PC-9 (cell line): ENCODE measurements at regions not wholly inside any gene's neighbourhood (a gene's known extent, or its start where the extent isn't known, plus 50 kb on each side); places are given as distances from the start of the nearest gene placed in this dataset.

Experiments used
- BruUV-seq: library from RNA; stranded (reverse); fragments of 400-500 nt; replicated peaks from 2 replicates; lab custom pipeline; 2021; lab: Mats Ljungman, UMichigan
- CTCF ChIA-PET: fragments of 300-600 bp; sonication (Branson Sonifier 250); formaldehyde crosslinking; loops from one replicate; lab custom pipeline; 2022; ENCODE audit warnings: antibody characterized with exemption; lab: Charles Lee
- POLR2A ChIA-PET: fragments of 300-600 bp; sonication (Branson Sonifier 250); formaldehyde crosslinking; loops from one replicate; lab custom pipeline; 2022; ENCODE audit warnings: antibody characterized with exemption; ENCODE audit not compliant: unreplicated experiment; lab: Charles Lee
- DNase-seq, 2 experiments: peaks; one replicate each; pipeline versions ENCODE4 v3.0.0 to v3.0.0-alpha.2; 2015 to 2022; ENCODE audit warnings: mixed read lengths in 1 of 2
- H2AFZ ChIP-seq: fragments of 200-600 bp; sonication (generic); 2 replicates; pipeline ENCODE4 v1.8.1; 2017; ENCODE audit warnings: antibody characterized with exemption
- H3F3A ChIP-seq: fragments of 200-600 bp; sonication (generic); 2 replicates; pipeline ENCODE4 v1.8.1; 2017; ENCODE audit warnings: antibody characterized with exemption, mild to moderate bottlenecking, low read depth; ENCODE audit not compliant: insufficient read depth
- H3K27ac ChIP-seq: fragments of 200-600 bp; sonication (generic); 2 replicates; pipeline ENCODE4 v1.6.1; 2016; ENCODE audit warnings: mixed run types
- H3K27me3 ChIP-seq: fragments of 200-600 bp; sonication (generic); 2 replicates; pipeline ENCODE4 v1.6.1; 2016; ENCODE audit warnings: low read depth, mixed run types; ENCODE audit not compliant: insufficient read depth
- H3K36me3 ChIP-seq: fragments of 200-600 bp; sonication (generic); 2 replicates; pipeline ENCODE4 v1.6.1; 2016; ENCODE audit warnings: low read depth, mixed run types
- H3K4me1 ChIP-seq: fragments of 200-600 bp; sonication (generic); replicated peaks from 2 replicates; pipeline ENCODE4 v1.6.1; 2016; ENCODE audit warnings: mixed run types; ENCODE audit not compliant: insufficient read depth
- H3K4me2 ChIP-seq: fragments of 200-600 bp; sonication (generic); 2 replicates; pipeline ENCODE4 v1.6.1; 2017; ENCODE audit warnings: mixed run types
- H3K4me3 ChIP-seq: fragments of 200-600 bp; sonication (generic); 2 replicates; pipeline ENCODE4 v1.6.1; 2016; ENCODE audit warnings: mixed run types
- H3K79me2 ChIP-seq: fragments of 200-600 bp; sonication (generic); 2 replicates; pipeline ENCODE4 v1.6.1; 2017; ENCODE audit warnings: low read depth, mixed run types
- H3K9me2 ChIP-seq: fragments of 200-600 bp; sonication (generic); 2 replicates; pipeline ENCODE4 v1.8.1; 2017; ENCODE audit warnings: mild to moderate bottlenecking; ENCODE audit not compliant: insufficient read depth
- H3K9me3 ChIP-seq: fragments of 200-600 bp; sonication (generic); 2 replicates; pipeline ENCODE4 v1.8.1; 2016; ENCODE audit warnings: low read depth; ENCODE audit not compliant: insufficient read depth
- H4K20me1 ChIP-seq: fragments of 200-600 bp; sonication (generic); 2 replicates; pipeline ENCODE4 v1.8.1; 2017; ENCODE audit not compliant: insufficient read depth
- EZH2 ChIP-seq: fragments of 200-600 bp; sonication (generic); IDR thresholded peaks from 2 replicates; pipeline ENCODE4 v1.8.0; 2017; ENCODE audit warnings: antibody characterized with exemption, low read depth
- intact Hi-C: fragments of 100-400 bp; cut with micrococcal nuclease; formaldehyde crosslinking; loops from one replicate; pipeline ENCODE4 v1.10.0; 2022; ENCODE audit not compliant: unreplicated experiment
- TF ChIP-seq, protein P1 (sequence below): fragments of 200-600 bp; sonication (generic); conservative IDR thresholded peaks from 2 replicates; pipeline ENCODE4 v1.6.1; 2017; ENCODE audit warnings: mixed run types, antibody characterized with exemption, mild to moderate bottlenecking, moderate library complexity

DNA sequence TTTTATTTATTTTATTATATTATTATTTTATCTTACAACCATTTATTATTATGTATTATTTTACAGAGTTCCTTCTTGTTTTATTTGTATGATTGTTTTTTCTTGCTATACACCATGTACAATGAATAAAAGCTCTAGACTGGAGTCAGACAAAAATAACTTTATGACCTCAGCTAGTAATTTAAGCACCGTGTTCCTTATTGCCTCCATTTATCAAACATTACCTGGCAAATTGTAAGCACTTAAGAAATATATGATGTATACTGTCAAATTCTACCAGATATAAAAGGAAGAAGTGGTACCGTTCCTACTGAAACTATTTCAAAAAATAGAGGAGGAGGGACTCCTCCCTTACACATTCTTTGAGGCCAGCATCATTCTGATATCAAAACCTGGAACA is 326.9 kb upstream of the NECTIN3 start:
- TF ChIP-seq, protein P1, sequence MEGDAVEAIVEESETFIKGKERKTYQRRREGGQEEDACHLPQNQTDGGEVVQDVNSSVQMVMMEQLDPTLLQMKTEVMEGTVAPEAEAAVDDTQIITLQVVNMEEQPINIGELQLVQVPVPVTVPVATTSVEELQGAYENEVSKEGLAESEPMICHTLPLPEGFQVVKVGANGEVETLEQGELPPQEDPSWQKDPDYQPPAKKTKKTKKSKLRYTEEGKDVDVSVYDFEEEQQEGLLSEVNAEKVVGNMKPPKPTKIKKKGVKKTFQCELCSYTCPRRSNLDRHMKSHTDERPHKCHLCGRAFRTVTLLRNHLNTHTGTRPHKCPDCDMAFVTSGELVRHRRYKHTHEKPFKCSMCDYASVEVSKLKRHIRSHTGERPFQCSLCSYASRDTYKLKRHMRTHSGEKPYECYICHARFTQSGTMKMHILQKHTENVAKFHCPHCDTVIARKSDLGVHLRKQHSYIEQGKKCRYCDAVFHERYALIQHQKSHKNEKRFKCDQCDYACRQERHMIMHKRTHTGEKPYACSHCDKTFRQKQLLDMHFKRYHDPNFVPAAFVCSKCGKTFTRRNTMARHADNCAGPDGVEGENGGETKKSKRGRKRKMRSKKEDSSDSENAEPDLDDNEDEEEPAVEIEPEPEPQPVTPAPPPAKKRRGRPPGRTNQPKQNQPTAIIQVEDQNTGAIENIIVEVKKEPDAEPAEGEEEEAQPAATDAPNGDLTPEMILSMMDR: no peak
- no peak for TF ChIP-seq EZH2
- intact Hi-C loops: no loop called here
- Histone ChIP-seq H3K27me3 (no peaks in the 10 kb centered on the region), H3K9me3 (0 out of 2 replicates have a peak, but pooled peaks cover 6% of the 10 kb centered on the region), H3F3A (no peaks in the 10 kb centered on the region), H3K36me3 (no peaks in the 10 kb centered on the region), H3K27ac (no peak overlapping the region), H4K20me1 (no peaks in the 10 kb centered on the region), H2AFZ (no peak overlapping the region), H3K4me1 (no peaks in the 10 kb centered on the region), H3K79me2 (no peaks in the 10 kb centered on the region), H3K4me2 (no peak overlapping the region), H3K4me3 (no peak overlapping the region), H3K9me2 (no peaks in the 10 kb centered on the region)
- POLR2A ChIA-PET: no interaction called here
- DNase-seq: no peak
- CTCF ChIA-PET: no interaction called here
- no TSS peak for BruUV-seq

DNA sequence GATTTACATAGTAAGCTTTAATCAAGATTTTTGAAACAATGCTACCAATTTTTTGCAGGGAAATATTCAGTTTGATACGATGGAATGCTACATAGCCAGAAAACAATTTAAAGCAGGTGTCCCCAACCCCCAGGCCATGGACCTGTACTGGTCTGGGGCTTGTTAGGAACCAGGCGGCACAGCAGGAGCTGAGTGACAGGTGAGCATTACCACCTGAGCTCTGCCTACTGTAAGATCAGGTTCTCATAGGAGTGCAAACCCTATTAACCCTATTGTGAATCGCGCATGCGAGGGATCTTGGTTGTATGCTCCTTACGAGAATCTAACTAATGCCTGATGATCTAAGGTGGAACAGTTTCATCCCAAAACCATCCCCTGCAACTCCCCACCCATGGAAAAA is 322.6 kb upstream of the NECTIN3 start:
- 0 out of 2 replicates have a peak, but pooled peaks cover 6% of the 10 kb centered on the region for H3K9me3 ChIP-seq

DNA sequence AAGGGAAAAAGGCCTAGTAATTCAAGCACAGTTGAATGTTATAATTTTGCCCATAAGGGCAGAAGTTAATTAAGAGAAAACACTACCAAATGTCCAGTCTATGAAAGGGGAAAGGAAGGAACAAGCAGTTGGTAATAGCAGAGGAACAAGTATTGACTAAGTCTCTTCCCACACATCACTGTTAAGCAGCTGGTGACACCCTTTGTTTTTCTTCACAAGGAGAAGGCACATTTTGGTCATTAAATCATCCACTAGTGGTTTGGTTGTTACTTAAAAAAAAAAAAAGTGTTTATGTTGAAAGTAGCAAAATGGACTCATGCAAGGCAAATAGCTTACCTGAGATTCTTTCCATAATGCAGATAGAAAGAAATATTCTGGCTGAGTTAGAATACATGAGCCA is 321.4 kb upstream of the NECTIN3 start:
- Histone ChIP-seq H3K4me2 (no peak overlapping the region), H3K36me3 (no peaks in the 10 kb centered on the region), H3K4me3 (no peak overlapping the region), H4K20me1 (no peaks in the 10 kb centered on the region), H2AFZ (no peak overlapping the region), H3K27me3 (no peaks in the 10 kb centered on the region), H3K4me1 (no peaks in the 10 kb centered on the region), H3K9me2 (no peaks in the 10 kb centered on the region), H3K9me3 (0 out of 2 replicates have a peak, but pooled peaks cover 6% of the 10 kb centered on the region), H3F3A (no peaks in the 10 kb centered on the region), H3K79me2 (no peaks in the 10 kb centered on the region), H3K27ac (no peak overlapping the region)
- ChIA-PET CTCF (no interaction called here), POLR2A (no interaction called here)
- no peak for DNase-seq
- TF ChIP-seq, protein P1: no peak
- TF ChIP-seq EZH2: no peak
- intact Hi-C loops: no loop called here
- no TSS peak for BruUV-seq

More for the DNA sequence above, 322.6 kb upstream of the NECTIN3 start:
- H3K27ac ChIP-seq: no peak overlapping the region
- BruUV-seq: no TSS peak
- H3K4me2 ChIP-seq: no peak overlapping the region
- H3K27me3 ChIP-seq: no peaks in the 10 kb centered on the region
- no peak for TF ChIP-seq EZH2
- TF ChIP-seq, protein P1: no peak
- H3K79me2 ChIP-seq: no peaks in the 10 kb centered on the region
- H3K4me1 ChIP-seq: no peaks in the 10 kb centered on the region
- no peak overlapping the region for H3K4me3 ChIP-seq
- no peak overlapping the region for H2AFZ ChIP-seq
- ChIA-PET POLR2A (no interaction called here), CTCF (no interaction called here)
- no peaks in the 10 kb centered on the region for H3F3A ChIP-seq
- intact Hi-C loops: no loop called here
- H3K36me3 ChIP-seq: no peaks in the 10 kb centered on the region
- DNase-seq: no peak
- no peaks in the 10 kb centered on the region for H3K9me2 ChIP-seq
- no peaks in the 10 kb centered on the region for H4K20me1 ChIP-seq
